PC-3 (cell line): ENCODE measurements at regions not wholly inside any gene's neighbourhood (a gene's known extent, or its start where the extent isn't known, plus 50 kb on each side); places are given as distances from the start of the nearest gene placed in this dataset.

Experiments used
- ATAC-seq: fragments of 200-7000 bp; cut with Tn5 transposase; 2 replicates; pipeline ENCODE4 v1.9.1; 2020; ENCODE audit warnings: mild to moderate bottlenecking, moderate library complexity
- BruUV-seq: library from RNA; stranded (reverse); fragments of 400-500 nt; replicated peaks from 2 replicates; lab custom pipeline; 2021; lab: Mats Ljungman, UMichigan
- CTCF ChIA-PET: fragments of 300-600 bp; sonication (Branson Sonifier 250); formaldehyde crosslinking; loops from one replicate; lab custom pipeline; 2022; ENCODE audit warnings: antibody characterized with exemption; lab: Charles Lee
- POLR2A ChIA-PET: fragments of 300-600 bp; sonication (Branson Sonifier 250); formaldehyde crosslinking; loops from one replicate; lab custom pipeline; 2022; ENCODE audit warnings: antibody characterized with exemption; ENCODE audit not compliant: unreplicated experiment; lab: Charles Lee
- DNase-seq: peaks from one replicate; pipeline ENCODE4 v3.0.0-alpha.2; 2015
- H2AFZ ChIP-seq: fragments of 300-600 bp; sonication (generic); 2 replicates; pipeline ENCODE4 v1.6.0; 2016; ENCODE audit warnings: antibody characterized with exemption, low read length
- H3F3A ChIP-seq: fragments of 300-600 bp; sonication (generic); one replicate; pipeline ENCODE4 v1.6.0; 2017; ENCODE audit warnings: antibody characterized with exemption, low read length, control low read depth, mild to moderate bottlenecking; ENCODE audit not compliant: unreplicated experiment
- H3K27ac ChIP-seq: fragments of 300-600 bp; sonication (generic); 2 replicates; pipeline ENCODE4 v1.5.1; 2016; ENCODE audit warnings: mild to moderate bottlenecking, low read length
- H3K27me3 ChIP-seq: fragments of 300-600 bp; sonication (generic); 2 replicates; pipeline ENCODE4 v1.6.1; 2016; ENCODE audit warnings: low read length, mixed read lengths
- H3K36me3 ChIP-seq: fragments of 300-600 bp; sonication (generic); 2 replicates; pipeline ENCODE4 v1.6.1; 2016; ENCODE audit warnings: low read depth, mixed run types, low read length, mixed read lengths
- H3K4me1 ChIP-seq: fragments of 300-600 bp; sonication (generic); 2 replicates; pipeline ENCODE4 v1.5.1; 2016; ENCODE audit warnings: low read length; ENCODE audit not compliant: insufficient read depth
- H3K4me2 ChIP-seq: fragments of 300-600 bp; sonication (generic); 2 replicates; pipeline ENCODE4 v1.6.0; 2016; ENCODE audit warnings: low read length
- H3K4me3 ChIP-seq: fragments of 300-600 bp; sonication (generic); 2 replicates; pipeline ENCODE4 v1.5.1; 2016; ENCODE audit warnings: mild to moderate bottlenecking, low read length, mixed read lengths
- H3K79me2 ChIP-seq: fragments of 300-600 bp; sonication (generic); 2 replicates; pipeline ENCODE4 v1.6.1; 2017; ENCODE audit warnings: low read length, mixed read lengths
- H3K9ac ChIP-seq: fragments of 300-600 bp; sonication (generic); 2 replicates; pipeline ENCODE4 v1.6.0; 2016; ENCODE audit warnings: mild to moderate bottlenecking, low read length
- H3K9me2 ChIP-seq: fragments of 300-600 bp; sonication (generic); replicated peaks from 2 replicates; pipeline ENCODE4 v1.6.1; 2016; ENCODE audit warnings: mixed run types, low read length, mixed read lengths
- H3K9me3 ChIP-seq: fragments of 300-600 bp; sonication (generic); 2 replicates; pipeline ENCODE4 v1.6.1; 2016; ENCODE audit warnings: low read length, mixed read lengths
- H4K20me1 ChIP-seq: fragments of 300-600 bp; sonication (generic); 2 replicates; pipeline ENCODE4 v1.6.1; 2016; ENCODE audit warnings: low read length, mixed read lengths
- CTCF ChIP-seq: fragments of 300-600 bp; sonication (generic); conservative IDR thresholded peaks from 2 replicates; pipeline ENCODE4 v1.5.1; 2017; ENCODE audit warnings: antibody characterized with exemption, low read depth, mild to moderate bottlenecking, low read length
- EZH2 ChIP-seq: fragments of 300-600 bp; sonication (generic); IDR thresholded peaks from one replicate; pipeline ENCODE4 v1.6.1; 2017; ENCODE audit warnings: antibody characterized with exemption, mild to moderate bottlenecking, low read length; ENCODE audit not compliant: unreplicated experiment
- EZH2phosphoT487 ChIP-seq: fragments of 300-600 bp; sonication (generic); IDR thresholded peaks from 2 replicates; pipeline ENCODE4 v1.6.1; 2018; ENCODE audit warnings: mild to moderate bottlenecking, antibody characterized with exemption, low read length, borderline replicate concordance
- intact Hi-C: fragments of 100-400 bp; cut with micrococcal nuclease; formaldehyde crosslinking; loops from 2 replicates; pipeline ENCODE4 v1.9.0; 2023

- CTCF ChIA-PET, result no interaction called here
- Histone ChIP-seq H3K27me3 (no peaks in the 10 kb centered on the region), H3K36me3 (no peaks in the 10 kb centered on the region), H2AFZ (peak overlapping the region; percentile 60), H3K27ac (peak overlapping the region; percentile 81), H3K9ac (peak overlapping the region; percentile 36; the same call in 1 of the 2 replicates), H3K79me2 (no peaks in the 10 kb centered on the region), H4K20me1 (no peaks in the 10 kb centered on the region), H3K9me2 (no peaks in the 10 kb centered on the region), H3K4me2 (peak overlapping the region; percentile 78), H3K4me3 (peak overlapping the region; percentile 34; the same call in 1 of the 2 replicates), H3K9me3 (no peaks in the 10 kb centered on the region), H3K4me1 (peaks cover 46% of the 10 kb centered on the region), H3F3A (peaks cover 5% of the 10 kb centered on the region)
- BruUV-seq, result no TSS peak
- DNase-seq (peak; percentile 84), ATAC-seq (peak; percentile 88)
- TF ChIP-seq EZH2 (no peak), EZH2phosphoT487 (no peak), CTCF (no peak)
- POLR2A ChIA-PET, result no interaction called here
- intact Hi-C loops, result no loop called here
Observed at GRCh38 chr6:105587349-105588122, 184.7 kb upstream of the PREP start.

- intact Hi-C loops, result no loop called here
- Histone ChIP-seq H3K4me3 (no peak overlapping the region), H3K9me3 (no peaks in the 10 kb centered on the region), H4K20me1 (no peaks in the 10 kb centered on the region), H3K27ac (no peak overlapping the region), H3K4me1 (peaks cover 6% of the 10 kb centered on the region; the same call in 1 of the 2 replicates), H3K9ac (no peak overlapping the region), H3F3A (no peaks in the 10 kb centered on the region), H3K79me2 (no peaks in the 10 kb centered on the region), H3K27me3 (no peaks in the 10 kb centered on the region), H2AFZ (no peak overlapping the region), H3K4me2 (no peak overlapping the region), H3K36me3 (no peaks in the 10 kb centered on the region), H3K9me2 (no peaks in the 10 kb centered on the region)
- TF ChIP-seq EZH2 (no peak), CTCF (no peak), EZH2phosphoT487 (no peak)
- ChIA-PET CTCF (no interaction called here), POLR2A (no interaction called here)
- ATAC-seq (no peak), DNase-seq (no peak)
- BruUV-seq, result no TSS peak
Observed at GRCh38 chr6:105578179-105578707, 175.4 kb upstream of the PREP start.

GRCh38 chr6:105573556-105573955, 170.7 kb upstream of the PREP start:
- Histone ChIP-seq H3K36me3 (no peaks in the 10 kb centered on the region), H3K4me1 (peaks cover 15% of the 10 kb centered on the region; the same call in 1 of the 2 replicates), H3K4me3 (no peak overlapping the region), H3K79me2 (no peaks in the 10 kb centered on the region), H3K9ac (no peak overlapping the region), H4K20me1 (no peaks in the 10 kb centered on the region), H3K9me2 (no peaks in the 10 kb centered on the region), H3F3A (no peaks in the 10 kb centered on the region), H3K9me3 (no peaks in the 10 kb centered on the region), H2AFZ (no peak overlapping the region), H3K27ac (no peak overlapping the region), H3K4me2 (no peak overlapping the region), H3K27me3 (no peaks in the 10 kb centered on the region)
- BruUV-seq, result no TSS peak
- intact Hi-C loops, result no loop called here
- no peak for ATAC-seq
- no peak for TF ChIP-seq EZH2
- TF ChIP-seq CTCF, result no peak
- CTCF ChIA-PET, result no interaction called here
- DNase-seq, result no peak
- POLR2A ChIA-PET, result no interaction called here
